ENCODE measurements at regions not wholly inside any gene's neighbourhood (a gene's known extent, or its start where the extent isn't known, plus 50 kb on each side); places are given as distances from the start of the nearest gene placed in this dataset.

- Histone ChIP-seq H3K36me3 (ENCODE audit: control insufficient read depth, insufficient read depth, low read length) (no peaks in the 10 kb centered on the region), H3K9ac (ENCODE audit: low read length) (no peak overlapping the region), H3K56ac (ENCODE audit: low read length) (peak overlapping the region; percentile 54), H2BK15ac (replicated peaks; ENCODE audit: low read depth) (no peak overlapping the region), H3K79me2 (ENCODE audit: control insufficient read depth, insufficient read depth, low read length) (no peaks in the 10 kb centered on the region), H3K27me3 (ENCODE audit: insufficient read depth, low read length, poor library complexity) (no peaks in the 10 kb centered on the region), H3K79me1 (ENCODE audit: low read length) (no peaks in the 10 kb centered on the region), H3K27ac (ENCODE audit: low read depth, low read length) (no peak overlapping the region), H3K4ac (ENCODE audit: low read depth, low read length) (no peak overlapping the region), H2BK120ac (ENCODE audit: low read depth, low read length) (no peak overlapping the region), H3K4me3 (ENCODE audit: low read length) (no peak overlapping the region), H3K18ac (ENCODE audit: low read length) (no peak overlapping the region), H2BK5ac (ENCODE audit: low read length) (no peak overlapping the region), H4K5ac (ENCODE audit: low read length) (no peak overlapping the region), H4K8ac (ENCODE audit: low read depth, low read length) (no peak overlapping the region), H3K4me2 (ENCODE audit: low read length) (no peak overlapping the region), H3K4me1 (ENCODE audit: control insufficient read depth, low read depth, low read length) (peaks cover 15% of the 10 kb centered on the region), H3K23ac (ENCODE audit: low read length) (no peak overlapping the region), H2AK5ac (ENCODE audit: low read length) (peak overlapping the region; percentile 97)
- no CpG with 5 or more reads among the region's 4 CpGs for WGBS (ENCODE audit: extremely low coverage, insufficient coverage, low lambda C conversion rate)
- peak; percentile 81 for DNase-seq
Measured at GRCh38 chr7:34488766-34489165, 169.3 kb upstream of the NPSR1 start.

GRCh38 chr7:34491899-34492298 lies 166.1 kb upstream of the NPSR1 start:
- no peak overlapping the region for H3K4ac ChIP-seq (ENCODE audit: low read depth, low read length)
- no peak overlapping the region for H3K9ac ChIP-seq (ENCODE audit: low read length)
- no peak overlapping the region for H4K8ac ChIP-seq (ENCODE audit: low read depth, low read length)
- H2BK120ac ChIP-seq (ENCODE audit: low read depth, low read length), result no peak overlapping the region
- no peak overlapping the region for H4K5ac ChIP-seq (ENCODE audit: low read length)
- no peaks in the 10 kb centered on the region for H3K36me3 ChIP-seq (ENCODE audit: control insufficient read depth, insufficient read depth, low read length)
- H2BK15ac ChIP-seq (replicated peaks; ENCODE audit: low read depth), result no peak overlapping the region
- H3K4me3 ChIP-seq (ENCODE audit: low read length), result no peak overlapping the region
- peaks cover 15% of the 10 kb centered on the region for H3K4me1 ChIP-seq (ENCODE audit: control insufficient read depth, low read depth, low read length)
- no peak overlapping the region for H3K27ac ChIP-seq (ENCODE audit: low read depth, low read length)
- WGBS (ENCODE audit: extremely low coverage, insufficient coverage, low lambda C conversion rate), result no CpG with 5 or more reads among the region's 3 CpGs
- H3K79me2 ChIP-seq (ENCODE audit: control insufficient read depth, insufficient read depth, low read length), result no peaks in the 10 kb centered on the region
- H3K18ac ChIP-seq (ENCODE audit: low read length), result no peak overlapping the region
- no peak overlapping the region for H3K4me2 ChIP-seq (ENCODE audit: low read length)
- no peak overlapping the region for H2BK5ac ChIP-seq (ENCODE audit: low read length)
- H3K27me3 ChIP-seq (ENCODE audit: insufficient read depth, low read length, poor library complexity), result no peaks in the 10 kb centered on the region
- no peak overlapping the region for H2AK5ac ChIP-seq (ENCODE audit: low read length)
- no peak for DNase-seq
- no peaks in the 10 kb centered on the region for H3K79me1 ChIP-seq (ENCODE audit: low read length)
- no peak overlapping the region for H3K23ac ChIP-seq (ENCODE audit: low read length)
- H3K56ac ChIP-seq (ENCODE audit: low read length), result no peak overlapping the region

- Histone ChIP-seq H3K56ac (ENCODE audit: low read length) (no peak overlapping the region), H2BK120ac (ENCODE audit: low read depth, low read length) (no peak overlapping the region), H3K9ac (ENCODE audit: low read length) (no peak overlapping the region)
Measured at GRCh38 chr7:34493752-34494151, 164.3 kb upstream of the NPSR1 start.

GRCh38 chr7:34497153-34497777 lies 160.8 kb upstream of the NPSR1 start:
- no peaks in the 10 kb centered on the region for H3K79me1 ChIP-seq (ENCODE audit: low read length)
- WGBS (ENCODE audit: extremely low coverage, insufficient coverage, low lambda C conversion rate), result no CpG with 5 or more reads among the region's 4 CpGs
- H4K8ac ChIP-seq (ENCODE audit: low read depth, low read length), result no peak overlapping the region
- no peak overlapping the region for H3K56ac ChIP-seq (ENCODE audit: low read length)
- H3K4ac ChIP-seq (ENCODE audit: low read depth, low read length), result no peak overlapping the region
- H2BK120ac ChIP-seq (ENCODE audit: low read depth, low read length), result no peak overlapping the region
- no peak overlapping the region for H3K18ac ChIP-seq (ENCODE audit: low read length)
- no peak overlapping the region for H2BK5ac ChIP-seq (ENCODE audit: low read length)
- no peak overlapping the region for H2BK15ac ChIP-seq (replicated peaks; ENCODE audit: low read depth)
- H4K5ac ChIP-seq (ENCODE audit: low read length), result no peak overlapping the region
- no peaks in the 10 kb centered on the region for H3K36me3 ChIP-seq (ENCODE audit: control insufficient read depth, insufficient read depth, low read length)
- H3K4me3 ChIP-seq (ENCODE audit: low read length), result no peak overlapping the region
- no peaks in the 10 kb centered on the region for H3K79me2 ChIP-seq (ENCODE audit: control insufficient read depth, insufficient read depth, low read length)
- no peak overlapping the region for H3K27ac ChIP-seq (ENCODE audit: low read depth, low read length)
- peak; percentile 39 for DNase-seq
- H3K23ac ChIP-seq (ENCODE audit: low read length), result no peak overlapping the region
- H3K27me3 ChIP-seq (ENCODE audit: insufficient read depth, low read length, poor library complexity), result no peaks in the 10 kb centered on the region
- no peak overlapping the region for H2AK5ac ChIP-seq (ENCODE audit: low read length)
- no peak overlapping the region for H3K4me2 ChIP-seq (ENCODE audit: low read length)
- H3K9ac ChIP-seq (ENCODE audit: low read length), result no peak overlapping the region
- no peaks in the 10 kb centered on the region for H3K4me1 ChIP-seq (ENCODE audit: control insufficient read depth, low read depth, low read length)

More at GRCh38 chr7:34493752-34494151, 164.3 kb upstream of the NPSR1 start:
- H3K79me1 ChIP-seq (ENCODE audit: low read length), result no peaks in the 10 kb centered on the region
- H4K8ac ChIP-seq (ENCODE audit: low read depth, low read length), result no peak overlapping the region
- no peak for DNase-seq
- no peak overlapping the region for H3K4ac ChIP-seq (ENCODE audit: low read depth, low read length)
- no peak overlapping the region for H2AK5ac ChIP-seq (ENCODE audit: low read length)
- H2BK15ac ChIP-seq (replicated peaks; ENCODE audit: low read depth), result no peak overlapping the region
- no peak overlapping the region for H3K23ac ChIP-seq (ENCODE audit: low read length)
- no peak overlapping the region for H2BK5ac ChIP-seq (ENCODE audit: low read length)
- no peaks in the 10 kb centered on the region for H3K79me2 ChIP-seq (ENCODE audit: control insufficient read depth, insufficient read depth, low read length)
- no peaks in the 10 kb centered on the region for H3K27me3 ChIP-seq (ENCODE audit: insufficient read depth, low read length, poor library complexity)
- H4K5ac ChIP-seq (ENCODE audit: low read length), result no peak overlapping the region
- no peak overlapping the region for H3K18ac ChIP-seq (ENCODE audit: low read length)
- no peak overlapping the region for H3K4me3 ChIP-seq (ENCODE audit: low read length)
- no peaks in the 10 kb centered on the region for H3K36me3 ChIP-seq (ENCODE audit: control insufficient read depth, insufficient read depth, low read length)
- H3K4me2 ChIP-seq (ENCODE audit: low read length), result no peak overlapping the region
- peaks cover 13% of the 10 kb centered on the region for H3K4me1 ChIP-seq (ENCODE audit: control insufficient read depth, low read depth, low read length)
- H3K27ac ChIP-seq (ENCODE audit: low read depth, low read length), result no peak overlapping the region
- no CpG with 5 or more reads among the region's 4 CpGs for WGBS (ENCODE audit: extremely low coverage, insufficient coverage, low lambda C conversion rate)

- Histone ChIP-seq H2BK5ac (ENCODE audit: low read length) (no peak overlapping the region), H3K27ac (ENCODE audit: low read depth, low read length) (no peak overlapping the region), H4K8ac (ENCODE audit: low read depth, low read length) (no peak overlapping the region), H3K18ac (ENCODE audit: low read length) (no peak overlapping the region), H3K4me3 (ENCODE audit: low read length) (no peak overlapping the region), H3K27me3 (ENCODE audit: insufficient read depth, low read length, poor library complexity) (no peaks in the 10 kb centered on the region), H3K79me1 (ENCODE audit: low read length) (no peaks in the 10 kb centered on the region), H2BK15ac (replicated peaks; ENCODE audit: low read depth) (no peak overlapping the region), H3K79me2 (ENCODE audit: control insufficient read depth, insufficient read depth, low read length) (no peaks in the 10 kb centered on the region), H3K4me1 (ENCODE audit: control insufficient read depth, low read depth, low read length) (no peaks in the 10 kb centered on the region), H3K4me2 (ENCODE audit: low read length) (no peak overlapping the region), H3K56ac (ENCODE audit: low read length) (no peak overlapping the region), H2AK5ac (ENCODE audit: low read length) (no peak overlapping the region), H3K36me3 (ENCODE audit: control insufficient read depth, insufficient read depth, low read length) (no peaks in the 10 kb centered on the region), H3K4ac (ENCODE audit: low read depth, low read length) (no peak overlapping the region), H4K5ac (ENCODE audit: low read length) (no peak overlapping the region), H3K23ac (ENCODE audit: low read length) (no peak overlapping the region), H3K9ac (ENCODE audit: low read length) (no peak overlapping the region), H2BK120ac (ENCODE audit: low read depth, low read length) (no peak overlapping the region)
- DNase-seq, result no peak
- WGBS (ENCODE audit: extremely low coverage, insufficient coverage, low lambda C conversion rate), result no CpG with 5 or more reads among the region's 1 CpG
Measured at GRCh38 chr7:34501156-34501555, 156.9 kb upstream of the NPSR1 start.

- H3K79me2 ChIP-seq (ENCODE audit: control insufficient read depth, insufficient read depth, low read length), result no peaks in the 10 kb centered on the region
- no peak overlapping the region for H3K18ac ChIP-seq (ENCODE audit: low read length)
- no peak overlapping the region for H2BK15ac ChIP-seq (replicated peaks; ENCODE audit: low read depth)
- H3K56ac ChIP-seq (ENCODE audit: low read length), result no peak overlapping the region
- no peaks in the 10 kb centered on the region for H3K27me3 ChIP-seq (ENCODE audit: insufficient read depth, low read length, poor library complexity)
- H3K36me3 ChIP-seq (ENCODE audit: control insufficient read depth, insufficient read depth, low read length), result no peaks in the 10 kb centered on the region
- no peak for DNase-seq
- H2AK5ac ChIP-seq (ENCODE audit: low read length), result no peak overlapping the region
- H3K4me2 ChIP-seq (ENCODE audit: low read length), result no peak overlapping the region
- H3K23ac ChIP-seq (ENCODE audit: low read length), result no peak overlapping the region
- no peak overlapping the region for H4K8ac ChIP-seq (ENCODE audit: low read depth, low read length)
- H3K9ac ChIP-seq (ENCODE audit: low read length), result no peak overlapping the region
- H3K79me1 ChIP-seq (ENCODE audit: low read length), result no peaks in the 10 kb centered on the region
- no peak overlapping the region for H3K4ac ChIP-seq (ENCODE audit: low read depth, low read length)
- no peak overlapping the region for H4K5ac ChIP-seq (ENCODE audit: low read length)
- H3K4me3 ChIP-seq (ENCODE audit: low read length), result no peak overlapping the region
- no peaks in the 10 kb centered on the region for H3K4me1 ChIP-seq (ENCODE audit: control insufficient read depth, low read depth, low read length)
- no peak overlapping the region for H3K27ac ChIP-seq (ENCODE audit: low read depth, low read length)
- H2BK5ac ChIP-seq (ENCODE audit: low read length), result no peak overlapping the region
- H2BK120ac ChIP-seq (ENCODE audit: low read depth, low read length), result no peak overlapping the region
- no CpG with 5 or more reads among the region's 4 CpGs for WGBS (ENCODE audit: extremely low coverage, insufficient coverage, low lambda C conversion rate)
Measured at GRCh38 chr7:34507191-34507590, 150.8 kb upstream of the NPSR1 start.
